ENCODE measurements at regions not wholly inside any gene's neighbourhood (a gene's known extent, or its start where the extent isn't known, plus 50 kb on each side); places are given as distances from the start of the nearest gene placed in this dataset.
A peak's percentile ranks its signal among the peaks of the same experiment; 100 is the strongest.

- Histone ChIP-seq H3K9ac (ENCODE audit: low read depth, low read length, poor library complexity, severe bottlenecking) (peak overlapping the region; percentile 70), H3K27me3 (ENCODE audit: insufficient read depth, low read length, poor library complexity, severe bottlenecking) (no peaks in the 10 kb centered on the region), H4K20me1 (ENCODE audit: insufficient read depth, low read length, poor library complexity, severe bottlenecking) (no peaks in the 10 kb centered on the region), H3F3A (ENCODE audit: low read depth) (0 out of 2 replicates have a peak, but pooled peaks cover 5% of the 10 kb centered on the region), H3K79me2 (ENCODE audit: insufficient read depth, low read length) (no peaks in the 10 kb centered on the region), H3K36me3 (ENCODE audit: insufficient read depth, low read length) (no peaks in the 10 kb centered on the region), H3K4me2 (ENCODE audit: low read depth, low read length, poor library complexity, severe bottlenecking) (peak overlapping the region; percentile 80), H3K4me3 (ENCODE audit: low read length, poor library complexity, severe bottlenecking) (no peak overlapping the region), H3K9me2 (replicated peaks; ENCODE audit: low read depth, low read length) (no peaks in the 10 kb centered on the region), H2AFZ (ENCODE audit: low read length) (no peak overlapping the region), H3K4me1 (ENCODE audit: insufficient read depth, low read length, poor library complexity, severe bottlenecking) (peaks cover 18% of the 10 kb centered on the region), H3K9me3 (ENCODE audit: insufficient read depth, low read depth, low read length) (no peaks in the 10 kb centered on the region)
- TF ChIP-seq CTCF (conservative IDR thresholded peaks at IDR 0.05; ENCODE audit: low read length): no peak
- TF ChIP-seq EZH2phosphoT487 (IDR thresholded peaks at IDR 0.05; ENCODE audit: borderline replicate concordance): no peak
Measured at GRCh38 chrX:1027680-1028079, 184.8 kb downstream of the CRLF2 start.

GRCh38 chrX:1027133-1027532 lies 185.3 kb downstream of the CRLF2 start:
- Histone ChIP-seq H3K79me2 (ENCODE audit: insufficient read depth, low read length) (no peaks in the 10 kb centered on the region), H3K9ac (ENCODE audit: low read depth, low read length, poor library complexity, severe bottlenecking) (peak overlapping the region; percentile 70), H3K4me3 (ENCODE audit: low read length, poor library complexity, severe bottlenecking) (peak overlapping the region; percentile 70), H3K27me3 (ENCODE audit: insufficient read depth, low read length, poor library complexity, severe bottlenecking) (no peaks in the 10 kb centered on the region), H3K9me2 (replicated peaks; ENCODE audit: low read depth, low read length) (no peaks in the 10 kb centered on the region), H3K4me1 (ENCODE audit: insufficient read depth, low read length, poor library complexity, severe bottlenecking) (peaks cover 18% of the 10 kb centered on the region), H2AFZ (ENCODE audit: low read length) (no peak overlapping the region), H3K4me2 (ENCODE audit: low read depth, low read length, poor library complexity, severe bottlenecking) (peak overlapping the region; percentile 80), H4K20me1 (ENCODE audit: insufficient read depth, low read length, poor library complexity, severe bottlenecking) (no peaks in the 10 kb centered on the region), H3K9me3 (ENCODE audit: insufficient read depth, low read depth, low read length) (no peaks in the 10 kb centered on the region), H3F3A (ENCODE audit: low read depth) (0 out of 2 replicates have a peak, but pooled peaks cover 5% of the 10 kb centered on the region), H3K36me3 (ENCODE audit: insufficient read depth, low read length) (no peaks in the 10 kb centered on the region)
- TF ChIP-seq CTCF (conservative IDR thresholded peaks at IDR 0.05; ENCODE audit: low read length): no peak
- TF ChIP-seq EZH2phosphoT487 (IDR thresholded peaks at IDR 0.05; ENCODE audit: borderline replicate concordance): no peak

- peak overlapping the region; percentile 70 for H3K9ac ChIP-seq (ENCODE audit: low read depth, low read length, poor library complexity, severe bottlenecking)
- no peaks in the 10 kb centered on the region for H3K9me3 ChIP-seq (ENCODE audit: insufficient read depth, low read depth, low read length)
- peak overlapping the region; percentile 81 for H2AFZ ChIP-seq (ENCODE audit: low read length)
- H3F3A ChIP-seq (ENCODE audit: low read depth): 0 out of 2 replicates have a peak, but pooled peaks cover 5% of the 10 kb centered on the region
- no peaks in the 10 kb centered on the region for H3K36me3 ChIP-seq (ENCODE audit: insufficient read depth, low read length)
- no peaks in the 10 kb centered on the region for H4K20me1 ChIP-seq (ENCODE audit: insufficient read depth, low read length, poor library complexity, severe bottlenecking)
- H3K4me2 ChIP-seq (ENCODE audit: low read depth, low read length, poor library complexity, severe bottlenecking): peak overlapping the region; percentile 80
- H3K79me2 ChIP-seq (ENCODE audit: insufficient read depth, low read length): no peaks in the 10 kb centered on the region
- H3K4me1 ChIP-seq (ENCODE audit: insufficient read depth, low read length, poor library complexity, severe bottlenecking): peaks cover 18% of the 10 kb centered on the region
- H3K27me3 ChIP-seq (ENCODE audit: insufficient read depth, low read length, poor library complexity, severe bottlenecking): no peaks in the 10 kb centered on the region
- H3K9me2 ChIP-seq (replicated peaks; ENCODE audit: low read depth, low read length): no peaks in the 10 kb centered on the region
- H3K4me3 ChIP-seq (ENCODE audit: low read length, poor library complexity, severe bottlenecking): peak overlapping the region; percentile 70
- TF ChIP-seq EZH2phosphoT487 (IDR thresholded peaks at IDR 0.05; ENCODE audit: borderline replicate concordance): no peak
- TF ChIP-seq CTCF (conservative IDR thresholded peaks at IDR 0.05; ENCODE audit: low read length): no peak
Measured at GRCh38 chrX:1026263-1027015, 186.0 kb downstream of the CRLF2 start.

Data from Loucy (cell line).